ENCODE measurements at regions not wholly inside any gene's neighbourhood (a gene's known extent, or its start where the extent isn't known, plus 50 kb on each side); places are given as distances from the start of the nearest gene placed in this dataset.
A peak's percentile ranks its signal among the peaks of the same experiment; 100 is the strongest.

DNA sequence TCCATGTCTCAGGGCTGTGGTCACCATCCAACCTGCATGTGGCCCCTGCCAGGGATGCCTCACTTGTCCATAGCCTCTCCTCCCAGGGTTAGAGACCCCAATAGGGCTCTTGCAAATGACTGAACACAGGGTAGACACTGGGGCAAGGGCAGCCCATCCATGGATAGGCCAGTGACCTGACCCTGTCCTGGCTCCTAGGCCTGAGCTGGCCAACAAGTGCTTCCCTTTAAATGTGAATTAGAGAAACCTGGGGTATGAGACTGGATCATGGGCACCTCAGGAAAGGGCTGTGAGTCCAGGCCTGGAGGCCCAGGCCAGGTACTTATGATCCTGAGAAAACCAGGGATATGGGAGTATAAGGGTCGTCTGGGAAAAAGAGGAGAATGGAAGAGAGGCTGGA, 64.5 kb downstream of the COPS8 start:
- no peak for DNase-seq (ENCODE audit: low read depth, low spot score)

DNA sequence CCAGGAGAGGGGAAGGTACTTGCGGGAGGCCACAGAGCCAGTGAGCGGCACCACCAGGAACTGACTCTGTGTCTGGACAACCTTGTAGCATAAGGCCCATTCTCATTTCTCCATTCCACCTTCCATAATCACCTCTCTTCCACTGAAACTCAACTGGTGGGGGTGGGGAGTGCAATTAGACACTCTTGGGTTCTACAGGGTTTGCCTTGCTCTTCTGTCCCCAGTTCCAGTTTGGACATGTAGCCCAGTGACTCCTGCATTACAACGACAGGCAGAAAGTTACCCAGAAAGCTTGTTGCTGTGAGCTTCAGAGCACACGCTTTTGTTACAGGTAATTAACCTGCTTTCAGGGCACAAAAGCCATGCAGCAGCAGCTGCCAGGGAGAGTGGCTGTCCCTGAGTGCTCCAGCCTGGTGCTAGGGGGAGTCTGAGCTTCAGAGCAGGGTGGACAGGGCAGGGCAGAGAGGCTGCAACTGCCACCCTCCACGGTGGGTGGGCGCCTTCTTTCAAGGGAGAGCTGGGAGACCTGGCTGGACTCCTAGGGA, 65.2 kb downstream of the COPS8 start:
- no peak for DNase-seq (ENCODE audit: low read depth, low spot score)

DNA sequence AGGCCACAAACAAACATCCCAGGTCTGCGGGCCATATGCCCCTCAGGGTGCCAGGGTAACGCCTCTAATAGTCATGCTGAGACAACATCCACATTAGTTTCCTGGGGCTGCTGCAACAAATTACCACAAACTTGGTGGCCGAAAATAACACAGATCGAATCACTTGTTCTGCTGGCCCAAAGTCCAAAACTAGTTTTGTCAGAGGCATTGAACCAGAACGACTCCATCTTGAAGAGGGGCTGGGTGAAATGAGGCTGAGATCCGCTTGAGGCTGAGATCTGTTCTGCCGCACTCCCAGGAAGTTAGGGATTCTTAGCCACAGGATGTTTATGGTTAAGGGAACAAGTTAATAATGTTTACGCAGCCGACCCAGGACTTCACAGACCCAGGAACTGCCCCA, 66.7 kb downstream of the COPS8 start:
- DNase-seq (ENCODE audit: low read depth, low spot score): no peak

- DNase-seq (ENCODE audit: low read depth, low spot score): no peak
Measured at GRCh38 chr2:237153181-237153580, 67.5 kb downstream of the COPS8 start.

- no peak for DNase-seq (ENCODE audit: low read depth, low spot score)
Measured at GRCh38 chr2:237154082-237154638, 68.5 kb downstream of the COPS8 start.

- no peak for DNase-seq (ENCODE audit: low read depth, low spot score)
Measured at GRCh38 chr2:237154884-237155851, 69.5 kb downstream of the COPS8 start.

DNA sequence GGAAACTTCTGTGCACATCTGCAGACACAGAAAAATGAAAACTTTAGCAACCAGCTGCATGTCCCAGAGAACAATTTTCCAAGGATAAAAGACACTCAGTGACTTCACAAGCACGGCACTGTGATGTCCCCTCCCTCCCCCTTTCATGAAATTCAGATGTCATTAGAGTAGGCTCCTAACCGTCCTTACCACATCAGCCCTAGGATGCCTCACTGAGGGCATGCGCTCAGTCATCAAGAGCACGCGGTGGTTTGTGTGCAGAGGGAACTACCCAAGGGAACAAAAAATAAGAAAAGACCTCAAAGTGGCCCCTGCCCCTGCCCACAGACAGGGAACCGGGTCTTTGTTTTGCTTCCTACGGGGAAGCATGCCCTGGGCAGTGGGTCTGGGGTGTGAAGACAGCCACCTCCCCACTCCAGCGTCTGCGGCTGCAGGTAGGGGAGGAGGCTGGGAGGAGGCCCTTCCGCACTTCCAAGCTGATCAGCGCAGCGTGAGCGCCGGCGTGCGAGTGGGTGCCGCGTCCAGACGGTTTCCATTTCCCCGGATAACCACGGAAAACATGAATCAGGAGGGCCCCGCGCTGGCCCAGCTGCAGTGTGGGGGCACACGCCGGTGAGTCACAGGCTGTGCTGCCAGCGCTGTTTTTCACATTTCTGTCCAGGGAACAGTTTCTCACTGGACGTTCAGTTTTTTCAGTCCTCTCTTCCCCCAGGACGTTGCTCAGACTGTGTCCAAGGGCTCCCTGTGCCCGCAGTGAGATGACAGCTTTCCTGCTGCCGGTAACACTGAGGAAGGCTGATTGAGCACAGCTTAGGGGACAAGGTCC, 70.6 kb downstream of the COPS8 start:
- peak; percentile 79 for DNase-seq (ENCODE audit: low read depth, low spot score)

DNA sequence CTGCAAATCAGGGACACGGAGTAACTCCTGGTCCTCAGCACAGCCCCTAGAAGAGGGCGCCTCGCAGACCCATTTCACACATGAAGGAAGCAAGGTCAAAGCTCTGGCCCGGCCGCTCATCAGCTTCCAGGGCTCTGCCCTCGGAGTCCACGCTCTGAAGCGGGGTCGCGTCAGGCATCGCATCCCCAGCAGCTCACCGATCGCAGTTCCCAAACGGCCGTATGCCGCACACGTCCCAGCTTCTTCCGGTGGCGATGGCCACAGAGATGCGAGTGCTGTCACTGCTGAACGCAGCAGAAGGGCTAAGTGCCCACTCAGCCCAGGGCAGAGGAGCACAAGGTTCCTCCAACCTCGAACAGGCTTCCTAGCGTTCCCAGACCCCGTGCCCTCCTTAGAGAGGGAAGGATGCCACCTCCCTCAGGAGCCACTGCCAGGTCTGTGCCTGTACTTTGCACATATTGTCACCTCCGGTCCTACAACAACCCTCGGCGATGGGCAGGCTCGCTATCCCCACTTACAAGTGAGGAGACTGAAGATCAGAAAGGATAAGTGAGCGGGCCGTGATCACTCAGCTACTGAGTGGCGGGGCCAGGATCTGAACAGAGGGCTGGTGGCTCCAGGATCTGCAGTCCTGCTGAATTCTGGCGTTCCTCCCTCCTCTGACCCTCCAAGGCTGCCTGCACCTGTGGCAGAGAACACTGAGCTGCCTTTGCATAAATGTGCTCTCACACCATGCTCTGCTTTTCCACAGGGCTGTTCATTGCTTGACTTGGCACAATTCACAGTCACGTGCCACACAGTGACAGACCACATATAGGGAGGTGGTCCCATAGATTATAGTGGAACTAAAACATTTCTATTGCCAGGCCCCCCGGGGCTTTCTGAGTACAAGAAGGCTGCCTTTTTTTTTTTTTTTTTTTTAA, 71.4 kb downstream of the COPS8 start:
- peak; percentile 97 for DNase-seq (ENCODE audit: low read depth, low spot score)

GRCh38 chr2:237157780-237158102, 72.1 kb downstream of the COPS8 start:
- DNase-seq (ENCODE audit: low read depth, low spot score): no peak

GRCh38 chr2:237158194-237158593, 72.5 kb downstream of the COPS8 start:
- no peak for DNase-seq (ENCODE audit: low read depth, low spot score)

GRCh38 chr2:237159006-237159911, 73.6 kb downstream of the COPS8 start:
- DNase-seq (ENCODE audit: low read depth, low spot score): no peak

- DNase-seq (ENCODE audit: low read depth, low spot score): no peak
Measured at GRCh38 chr2:237160271-237160919, 74.7 kb downstream of the COPS8 start.

GRCh38 chr2:237161189-237161588, 75.5 kb downstream of the COPS8 start:
- DNase-seq (ENCODE audit: low read depth, low spot score): no peak

DNA sequence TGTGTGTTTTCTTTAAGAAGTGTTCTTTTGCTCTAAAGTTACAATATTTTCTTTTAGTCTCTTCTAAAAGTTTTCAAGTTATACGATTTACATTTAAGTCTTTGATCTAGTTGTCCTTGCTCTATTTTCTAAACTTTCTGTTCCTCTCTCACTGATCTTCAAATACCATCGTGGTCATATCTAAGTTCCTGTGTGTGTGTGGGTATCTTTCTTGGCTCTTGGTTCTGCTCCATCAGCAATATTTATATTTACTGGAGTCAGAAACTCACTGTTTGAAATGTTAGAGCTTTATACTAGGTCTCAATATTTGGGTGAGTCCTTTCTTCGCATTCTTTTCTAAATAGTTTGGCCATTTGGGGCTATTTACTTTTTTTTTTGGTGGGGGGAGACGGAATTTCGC, 77.3 kb downstream of the COPS8 start:
- no peak for DNase-seq (ENCODE audit: low read depth, low spot score)

DNA sequence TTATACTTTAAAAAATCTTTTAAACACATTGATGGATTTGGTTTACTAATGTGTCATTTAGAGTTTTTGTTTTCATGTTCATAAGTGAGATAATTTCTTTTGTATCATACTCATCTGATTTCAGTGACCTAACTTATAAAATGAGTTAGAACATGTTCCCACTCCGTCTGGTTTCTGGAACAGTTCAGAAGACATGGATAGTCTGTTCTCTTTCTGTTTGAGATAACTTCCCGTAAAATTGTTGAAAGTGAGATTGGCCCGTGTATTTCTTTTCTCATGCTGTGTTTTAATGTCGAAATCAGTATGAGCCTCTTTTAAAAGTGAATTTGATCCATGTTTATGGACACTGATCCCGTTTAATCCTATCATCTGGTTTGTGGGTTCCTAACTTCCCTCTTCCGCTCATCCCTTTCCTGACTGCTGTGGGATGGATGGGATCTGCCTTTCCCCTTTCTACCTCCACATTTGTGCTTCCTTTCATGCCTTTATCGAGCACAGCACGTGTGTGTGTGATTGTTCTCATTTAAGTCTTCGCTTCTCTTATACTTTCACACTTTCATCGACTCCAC, 78.9 kb downstream of the COPS8 start:
- DNase-seq (ENCODE audit: low read depth, low spot score): no peak

DNA sequence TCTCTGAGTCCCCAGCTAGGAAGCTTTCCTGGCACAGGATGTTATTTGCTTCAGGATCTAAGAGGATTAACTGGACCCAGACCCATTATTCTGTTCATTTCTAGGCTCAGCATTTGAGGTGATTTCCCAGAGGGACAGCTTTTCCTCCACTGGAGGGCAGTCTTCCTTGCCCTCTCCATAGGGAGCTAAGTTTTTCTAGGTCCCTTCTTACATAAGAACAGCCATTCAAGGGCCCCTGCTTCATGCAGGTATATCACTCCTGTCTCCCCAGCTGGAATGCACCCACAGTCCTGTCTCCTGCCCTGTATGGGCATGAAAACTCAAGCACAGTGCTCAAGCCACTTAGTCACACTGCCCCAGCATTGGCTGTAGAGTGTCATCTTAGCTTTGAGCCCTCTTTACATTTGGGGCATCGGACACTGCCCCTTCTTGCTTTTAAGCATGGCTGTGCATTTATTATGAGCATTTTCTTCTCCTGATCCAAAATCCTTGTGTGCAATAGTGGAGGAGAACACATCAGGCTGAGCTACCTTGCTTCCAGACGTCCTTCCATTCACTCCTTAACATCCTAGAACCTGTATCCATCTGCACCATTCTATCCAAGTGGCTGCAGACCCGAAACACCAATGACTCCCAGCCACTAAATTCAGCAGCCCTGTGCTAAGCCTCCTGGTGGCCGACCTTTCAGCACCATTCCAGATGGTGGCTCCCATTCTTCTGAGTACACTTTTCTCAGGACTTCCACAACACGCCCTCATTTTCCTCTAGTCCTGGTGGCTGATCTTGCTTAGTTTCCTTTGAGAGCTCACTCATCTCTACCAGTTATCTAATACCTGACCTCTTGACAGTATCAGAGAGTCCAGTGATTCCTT, 80.0 kb downstream of the COPS8 start:
- DNase-seq (ENCODE audit: low read depth, low spot score): no peak

DNA sequence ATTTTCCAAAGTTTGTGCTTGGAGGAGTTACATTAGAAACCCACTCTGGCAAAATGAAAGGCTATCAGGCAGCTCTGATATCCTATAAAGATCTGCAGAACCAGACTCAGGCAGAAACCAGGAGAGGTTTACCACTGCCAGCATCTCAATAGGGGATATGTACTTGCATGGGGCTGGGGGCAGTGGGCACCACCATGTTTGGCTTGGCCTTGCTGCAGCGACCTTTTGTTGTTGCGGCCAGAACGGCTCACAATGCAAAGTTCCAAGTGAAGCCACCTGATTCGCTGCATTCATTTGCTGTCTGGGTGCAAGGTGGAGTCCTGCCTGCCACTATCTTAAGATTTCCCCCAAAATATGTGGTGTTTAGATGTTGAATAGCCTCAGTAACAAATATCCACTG, 81.3 kb downstream of the COPS8 start:
- DNase-seq (ENCODE audit: low read depth, low spot score): no peak

DNA sequence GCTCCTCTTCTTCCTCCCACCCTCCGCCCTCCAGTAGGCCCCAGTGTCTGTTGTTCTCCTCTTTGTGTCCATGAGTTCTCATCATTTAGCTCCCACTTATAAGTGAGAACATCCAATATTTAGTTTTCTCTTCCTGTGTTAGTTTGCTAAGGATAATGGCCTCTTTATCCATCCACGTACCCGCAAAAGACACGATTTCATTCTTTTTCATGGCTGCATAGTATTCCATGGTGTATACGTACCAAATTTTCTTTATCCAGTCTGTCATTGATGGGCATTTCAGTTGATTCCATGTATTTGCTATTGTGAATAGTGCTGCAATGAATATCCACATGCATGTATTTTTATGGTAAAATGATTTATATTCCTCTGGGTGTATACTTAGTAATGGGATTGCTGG, 82.2 kb downstream of the COPS8 start:
- DNase-seq (ENCODE audit: low read depth, low spot score): no peak
